ENCODE measurements at regions not wholly inside any gene's neighbourhood (a gene's known extent, or its start where the extent isn't known, plus 50 kb on each side); places are given as distances from the start of the nearest gene placed in this dataset.

GRCh38 chr21:38075833-38076587 lies 159.8 kb upstream of the KCNJ6 start:
- TF ChIP-seq MXI1 (IDR thresholded peaks at IDR 0.05; ENCODE audit: borderline replicate concordance, low read depth, low read length) (no peak), CTCF (conservative IDR thresholded peaks at IDR 0.05; ENCODE audit: low read depth, low read length) (no peak), FOS (IDR thresholded peaks at IDR 0.05; ENCODE audit: low read depth, low read length) (no peak), RAD21 (IDR thresholded peaks at IDR 0.05; ENCODE audit: low read length) (no peak), POLR2A (IDR thresholded peaks at IDR 0.05; ENCODE audit: low read depth, low read length) (no peak), NFE2L2 (IDR thresholded peaks at IDR 0.05; ENCODE audit: low read depth, low read length) (no peak), RCOR1 (IDR thresholded peaks at IDR 0.05; ENCODE audit: insufficient replicate concordance, low read length) (no peak), USF2 (IDR thresholded peaks at IDR 0.05; ENCODE audit: low read depth, low read length) (no peak), MAFK (IDR thresholded peaks at IDR 0.05; ENCODE audit: low read depth, low read length) (no peak), CHD1 (IDR thresholded peaks at IDR 0.05; ENCODE audit: low read depth, low read length) (no peak)

All from IMR-90 (cell line).